ENCODE measurements at regions not wholly inside any gene's neighbourhood (a gene's known extent, or its start where the extent isn't known, plus 50 kb on each side); places are given as distances from the start of the nearest gene placed in this dataset.

- DNase-seq (ENCODE audit: low spot score): no peak
Measured at GRCh38 chr11:91761406-91762025, 463.1 kb upstream of the FAT3 start.

DNA sequence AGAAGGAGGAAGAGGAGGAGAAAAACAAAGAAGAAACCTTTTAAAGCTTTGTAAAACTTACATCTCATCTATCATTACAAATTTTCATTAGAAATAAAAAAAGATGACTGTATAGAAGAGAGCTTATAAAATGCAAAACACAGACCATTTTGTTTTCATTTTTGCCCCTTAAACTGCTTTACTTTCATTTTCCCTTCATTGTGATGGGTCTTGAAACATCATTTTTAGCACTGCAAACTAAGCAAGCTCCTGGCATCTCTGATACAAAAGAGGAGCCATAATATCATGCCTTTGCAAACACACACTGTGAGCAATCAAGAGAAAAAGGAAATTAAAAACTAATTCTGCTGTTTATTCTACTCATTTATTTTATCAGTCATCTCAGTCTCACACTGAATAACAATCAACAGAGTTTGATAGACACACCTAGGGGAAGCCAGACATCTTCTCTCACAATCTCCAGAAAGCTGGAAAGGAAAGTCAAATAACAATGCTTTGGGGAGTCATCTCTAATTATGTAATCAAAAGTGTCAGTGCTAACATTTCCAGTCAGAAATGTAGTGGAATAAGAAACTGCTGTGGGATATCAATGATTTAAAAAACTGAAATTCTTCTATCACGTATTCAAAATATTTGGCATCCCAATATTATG, 467.7 kb upstream of the FAT3 start:
- DNase-seq (ENCODE audit: low spot score): no peak

GRCh38 chr11:91755951-91756707, 468.5 kb upstream of the FAT3 start:
- no peak for DNase-seq (ENCODE audit: low spot score)

- no peak for DNase-seq (ENCODE audit: low spot score)
Measured at GRCh38 chr11:91755526-91755925, 469.1 kb upstream of the FAT3 start.

DNA sequence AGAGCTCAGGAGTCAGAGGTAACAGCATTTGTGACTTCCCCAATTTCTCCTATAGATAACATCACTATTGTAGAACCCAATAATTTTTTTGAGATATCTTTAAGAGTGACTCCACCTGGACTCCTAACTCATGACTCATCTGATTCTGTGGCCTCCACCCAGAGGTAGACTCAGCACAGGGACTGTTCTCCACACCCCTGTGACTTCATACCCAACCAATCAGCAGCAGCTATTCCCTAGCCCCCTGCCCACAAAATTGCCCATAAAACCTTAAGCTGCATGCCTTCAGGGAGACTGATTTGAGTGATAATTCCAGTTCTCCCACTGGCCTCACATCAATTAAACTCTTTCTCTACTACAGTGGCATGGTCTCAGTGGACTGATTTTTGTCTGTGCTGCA, 475.4 kb upstream of the FAT3 start:
- DNase-seq (ENCODE audit: low spot score): no peak

GRCh38 chr11:91742155-91742554, 482.5 kb upstream of the FAT3 start:
- DNase-seq (ENCODE audit: low spot score): no peak

DNA sequence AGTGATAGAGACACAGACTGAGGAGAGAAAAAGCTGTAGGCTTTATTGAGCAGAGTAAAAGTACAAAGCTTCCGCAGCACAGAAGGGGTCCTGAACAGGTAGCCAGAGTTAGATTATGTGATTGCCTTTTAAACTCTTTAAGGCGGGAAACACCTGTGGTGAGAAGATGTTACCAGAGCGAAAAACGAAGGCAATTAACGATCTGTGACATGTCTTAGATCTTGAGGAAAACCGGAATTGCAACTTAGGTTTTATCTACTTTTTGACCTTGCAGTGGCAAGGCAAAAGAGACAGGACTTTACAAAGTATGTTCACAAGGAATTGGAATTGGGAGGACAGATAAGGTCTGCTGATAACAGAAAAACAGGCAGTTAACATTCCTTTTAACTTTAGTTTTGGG, 493.6 kb upstream of the FAT3 start:
- DNase-seq (ENCODE audit: low spot score): no peak

GRCh38 chr11:91730620-91731019, 494.0 kb upstream of the FAT3 start:
- no peak for DNase-seq (ENCODE audit: low spot score)

- DNase-seq (ENCODE audit: low spot score): no peak
Measured at GRCh38 chr11:91730057-91730456, 494.6 kb upstream of the FAT3 start.

GRCh38 chr11:91717169-91717568, 507.4 kb upstream of the FAT3 start:
- DNase-seq (ENCODE audit: low spot score): no peak

GRCh38 chr11:91707652-91708482, 516.8 kb upstream of the FAT3 start:
- DNase-seq (ENCODE audit: low spot score): no peak

- no peak for DNase-seq (ENCODE audit: low spot score)
Measured at GRCh38 chr11:91703042-91703441, 521.6 kb upstream of the FAT3 start.

- DNase-seq (ENCODE audit: low spot score): no peak
Measured at GRCh38 chr11:91700854-91701253, 523.8 kb upstream of the FAT3 start.

DNA sequence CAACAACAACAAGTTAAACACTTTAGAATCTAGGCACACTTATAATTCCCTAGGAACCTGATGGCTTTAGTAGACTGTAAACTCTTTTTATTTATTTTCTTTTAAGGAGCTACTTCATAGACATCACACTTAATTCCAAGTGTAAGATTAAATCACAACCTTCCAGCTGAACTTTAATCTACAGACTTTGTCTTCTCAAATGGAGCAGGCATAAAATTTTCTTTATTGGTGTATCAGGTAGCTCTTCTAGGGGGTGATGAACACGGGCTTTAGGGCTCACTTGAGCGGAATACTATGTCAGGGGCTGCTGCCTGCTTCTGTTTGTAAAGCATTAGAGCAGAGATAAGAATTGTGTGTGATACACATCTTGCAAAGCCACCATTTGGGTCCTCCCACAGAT, 525.8 kb upstream of the FAT3 start:
- no peak for DNase-seq (ENCODE audit: low spot score)

GRCh38 chr11:91694331-91694730, 530.3 kb upstream of the FAT3 start:
- no peak for DNase-seq (ENCODE audit: low spot score)

- no peak for DNase-seq (ENCODE audit: low spot score)
Measured at GRCh38 chr11:91691872-91692271, 532.7 kb upstream of the FAT3 start.

- no peak for DNase-seq (ENCODE audit: low spot score)
Measured at GRCh38 chr11:91688672-91689071, 535.9 kb upstream of the FAT3 start.

DNA sequence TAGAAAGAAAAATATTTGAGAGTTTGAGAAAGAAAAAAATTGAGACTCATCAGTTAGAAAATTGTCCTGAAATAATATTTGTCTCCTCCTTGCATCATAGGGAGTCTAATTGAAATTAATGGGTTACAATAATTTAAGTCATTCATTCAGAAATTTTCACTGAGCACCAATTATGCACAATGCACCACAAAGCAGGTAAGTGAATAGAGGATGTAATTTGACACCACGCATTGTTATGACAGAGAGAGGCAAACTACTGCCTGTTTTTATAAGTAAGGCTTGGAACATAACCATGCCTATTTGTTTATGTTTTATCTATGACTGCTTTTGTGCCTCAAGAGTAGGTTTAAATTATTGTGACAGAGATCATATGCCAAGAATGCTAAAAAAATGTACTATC, 537.9 kb upstream of the FAT3 start:
- DNase-seq (ENCODE audit: low spot score): no peak

- no peak for DNase-seq (ENCODE audit: low spot score)
Measured at GRCh38 chr11:91686281-91686680, 538.3 kb upstream of the FAT3 start.

- no peak for DNase-seq (ENCODE audit: low spot score)
Measured at GRCh38 chr11:91673705-91674104, 550.9 kb upstream of the FAT3 start.

- no peak for DNase-seq (ENCODE audit: low spot score)
Measured at GRCh38 chr11:91664521-91664920, 560.1 kb upstream of the FAT3 start.

DNA sequence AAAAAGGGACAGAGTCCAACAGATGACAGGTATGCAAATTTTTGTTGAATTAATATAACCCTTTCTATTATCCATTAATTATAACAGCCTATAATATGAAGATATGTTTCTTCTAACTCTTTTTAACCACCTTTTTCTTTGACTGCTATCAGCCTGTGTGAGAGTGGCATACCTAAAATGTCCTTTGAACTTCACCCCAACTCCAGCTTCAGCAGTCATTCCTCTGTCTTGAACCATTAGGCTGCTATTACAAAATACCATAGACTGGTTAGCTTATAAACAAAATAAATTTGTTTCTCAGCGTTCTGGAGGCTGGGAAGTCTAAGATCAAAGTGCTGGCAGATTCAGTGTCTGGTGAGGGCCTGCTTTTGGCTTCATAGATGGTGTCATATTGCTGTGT, 564.6 kb upstream of the FAT3 start:
- no peak for DNase-seq (ENCODE audit: low spot score)

GRCh38 chr11:91654686-91655085, 569.9 kb upstream of the FAT3 start:
- no peak for DNase-seq (ENCODE audit: low spot score)
